CD4-positive, alpha-beta T cell (primary cell): ENCODE measurements at regions not wholly inside any gene's neighbourhood (a gene's known extent, or its start where the extent isn't known, plus 50 kb on each side); places are given as distances from the start of the nearest gene placed in this dataset.

Experiments
- ATAC-seq: fragments of 200-7000 bp; cut with Tn5 transposase; one replicate; pipeline ENCODE4 v1.10.0; 2022; ENCODE audit warnings: mild to moderate bottlenecking; ENCODE audit not compliant: poor library complexity
- CTCF ChIA-PET: fragments of 350-600 bp; sonication (Branson Sonifier 250); formaldehyde crosslinking; loops from one replicate; lab custom pipeline; 2021; ENCODE audit warnings: antibody characterized with exemption, inconsistent platforms; lab: Charles Lee
- POLR2A ChIA-PET: fragments of 350-600 bp; sonication (Branson Sonifier 250); formaldehyde crosslinking; loops from one replicate; lab custom pipeline; 2021; ENCODE audit warnings: antibody characterized with exemption, inconsistent platforms; lab: Charles Lee
- DNase-seq, 14 experiments: peaks; one replicate each; pipeline ENCODE4 v3.0.0-alpha.2; 2013 to 2020; ENCODE audit warnings: mixed read lengths in 2 of 14
- H3K27ac ChIP-seq, 2 donors: one replicate each; pipeline versions ENCODE4 v1.5.1 to v1.7.0; 2013; ENCODE audit warnings: low read length in 2 of 2, low read depth in 1 of 2, mild to moderate bottlenecking in 1 of 2
- H3K27me3 ChIP-seq, 2 experiments: 1 replicate in 1 of 2; 2 replicates in 1 of 2; pipeline versions ENCODE4 v1.6.1 to v1.7.0; 2013; ENCODE audit warnings: low read length in 2 of 2, control low read depth in 1 of 2, mild to moderate bottlenecking in 1 of 2, moderate library complexity in 1 of 2; ENCODE audit not compliant: insufficient read depth in 2 of 2, control insufficient read depth in 1 of 2
- H3K36me3 ChIP-seq: one replicate; pipeline ENCODE4 v1.6.1; 2013; ENCODE audit warnings: low read length, control low read depth; ENCODE audit not compliant: insufficient read depth
- H3K4me1 ChIP-seq: one replicate; pipeline ENCODE4 v1.6.1; 2013; ENCODE audit warnings: low read length, control low read depth; ENCODE audit not compliant: insufficient read depth
- H3K4me3 ChIP-seq: one replicate; pipeline ENCODE4 v1.5.1; 2013; ENCODE audit warnings: mild to moderate bottlenecking, low read length, moderate library complexity
- H3K9me3 ChIP-seq, 2 experiments: 1 replicate in 1 of 2; 2 replicates in 1 of 2; pipeline versions ENCODE4 v1.6.1 to v1.7.0; 2013; ENCODE audit warnings: low read length in 2 of 2, mild to moderate bottlenecking in 2 of 2, control low read depth in 1 of 2, moderate library complexity in 1 of 2; ENCODE audit not compliant: control insufficient read depth in 1 of 2, insufficient read depth in 1 of 2
- H3K27ac Mint-ChIP-seq: one replicate; pipeline ENCODE4 v1.8.0; 2020; ENCODE audit warnings: mixed read lengths
- H3K27me3 Mint-ChIP-seq: one replicate; pipeline ENCODE4 v1.8.0; 2021; ENCODE audit warnings: mixed read lengths
- H3K36me3 Mint-ChIP-seq: one replicate; pipeline ENCODE4 v1.8.0; 2021; ENCODE audit warnings: low read depth, mixed read lengths
- H3K4me1 Mint-ChIP-seq: one replicate; pipeline ENCODE4 v1.8.0; 2021; ENCODE audit warnings: low read depth, mixed read lengths
- H3K4me3 Mint-ChIP-seq: one replicate; pipeline ENCODE4 v1.8.0; 2020; ENCODE audit warnings: mild to moderate bottlenecking, mixed read lengths
- H3K9me3 Mint-ChIP-seq: one replicate; pipeline ENCODE4 v1.8.0; 2020; ENCODE audit warnings: mixed read lengths
- intact Hi-C, 2 experiments: fragments of 100-400 bp; cut with DNase I in 1 of 2; cut with micrococcal nuclease in 1 of 2; formaldehyde crosslinking; loops; one replicate each; pipeline versions ENCODE4 v1.15.1 to v1.9.0; 2023 to 2025; cut with DNase I, micrococcal nuclease
- TF ChIP-seq, protein P1 (sequence below): fragments of 200-600 bp; IDR thresholded peaks from one replicate; pipeline ENCODE4 v1.8.0; 2022; ENCODE audit warnings: antibody characterized with exemption, mild to moderate bottlenecking

GRCh38 chr3:69499422-69499821 is 113.5 kb upstream of the FRMD4B start:
- H3K27ac ChIP-seq: no peak overlapping the region
- Mint-ChIP-seq H3K36me3 (no peaks in the 10 kb centered on the region), H3K27me3 (peaks cover 13% of the 10 kb centered on the region), H3K4me1 (no peaks in the 10 kb centered on the region), H3K27ac (no peak overlapping the region), H3K9me3 (no peaks in the 10 kb centered on the region), H3K4me3 (no peak overlapping the region)
- ATAC-seq (no peak), DNase-seq (no peak)
- TF ChIP-seq, protein P1, sequence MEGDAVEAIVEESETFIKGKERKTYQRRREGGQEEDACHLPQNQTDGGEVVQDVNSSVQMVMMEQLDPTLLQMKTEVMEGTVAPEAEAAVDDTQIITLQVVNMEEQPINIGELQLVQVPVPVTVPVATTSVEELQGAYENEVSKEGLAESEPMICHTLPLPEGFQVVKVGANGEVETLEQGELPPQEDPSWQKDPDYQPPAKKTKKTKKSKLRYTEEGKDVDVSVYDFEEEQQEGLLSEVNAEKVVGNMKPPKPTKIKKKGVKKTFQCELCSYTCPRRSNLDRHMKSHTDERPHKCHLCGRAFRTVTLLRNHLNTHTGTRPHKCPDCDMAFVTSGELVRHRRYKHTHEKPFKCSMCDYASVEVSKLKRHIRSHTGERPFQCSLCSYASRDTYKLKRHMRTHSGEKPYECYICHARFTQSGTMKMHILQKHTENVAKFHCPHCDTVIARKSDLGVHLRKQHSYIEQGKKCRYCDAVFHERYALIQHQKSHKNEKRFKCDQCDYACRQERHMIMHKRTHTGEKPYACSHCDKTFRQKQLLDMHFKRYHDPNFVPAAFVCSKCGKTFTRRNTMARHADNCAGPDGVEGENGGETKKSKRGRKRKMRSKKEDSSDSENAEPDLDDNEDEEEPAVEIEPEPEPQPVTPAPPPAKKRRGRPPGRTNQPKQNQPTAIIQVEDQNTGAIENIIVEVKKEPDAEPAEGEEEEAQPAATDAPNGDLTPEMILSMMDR: no peak
- no peaks in the 10 kb centered on the region for H3K9me3 ChIP-seq
- ChIA-PET POLR2A (no interaction called here), CTCF (no interaction called here)
- no peak overlapping the region for H3K4me3 ChIP-seq
- no peaks in the 10 kb centered on the region for H3K4me1 ChIP-seq
- no peaks in the 10 kb centered on the region for H3K36me3 ChIP-seq
- intact Hi-C loops: no loop called here
- no peaks in the 10 kb centered on the region for H3K27me3 ChIP-seq

GRCh38 chr3:69496856-69497255 is 111.0 kb upstream of the FRMD4B start:
- CTCF ChIA-PET: no interaction called here
- Histone ChIP-seq H3K27me3 (no peaks in the 10 kb centered on the region), H3K9me3 (no peaks in the 10 kb centered on the region), H3K36me3 (no peaks in the 10 kb centered on the region), H3K4me3 (no peak overlapping the region), H3K4me1 (no peaks in the 10 kb centered on the region), H3K27ac (no peak overlapping the region)
- intact Hi-C loops: no loop called here
- DNase-seq: no peak
- Mint-ChIP-seq H3K27ac (no peak overlapping the region), H3K4me1 (no peaks in the 10 kb centered on the region), H3K9me3 (no peaks in the 10 kb centered on the region), H3K27me3 (peaks cover 9% of the 10 kb centered on the region), H3K36me3 (no peaks in the 10 kb centered on the region), H3K4me3 (no peak overlapping the region)
- ATAC-seq: no peak
- POLR2A ChIA-PET: no interaction called here
- TF ChIP-seq, protein P1: no peak

- H3K9me3 Mint-ChIP-seq: no peaks in the 10 kb centered on the region
- intact Hi-C loops: no loop called here
- no peak overlapping the region for H3K4me3 ChIP-seq
- TF ChIP-seq, protein P1: no peak
- ChIA-PET CTCF (no interaction called here), POLR2A (no interaction called here)
- H3K4me1 Mint-ChIP-seq: no peaks in the 10 kb centered on the region
- DNase-seq (no peak), ATAC-seq (no peak)
- no peak overlapping the region for H3K27ac ChIP-seq
- peaks cover 2% of the 10 kb centered on the region for H3K27me3 Mint-ChIP-seq
- no peak overlapping the region for H3K27ac Mint-ChIP-seq
- no peak overlapping the region for H3K4me3 Mint-ChIP-seq
- H3K4me1 ChIP-seq: no peaks in the 10 kb centered on the region
- H3K36me3 Mint-ChIP-seq: no peaks in the 10 kb centered on the region
- no peaks in the 10 kb centered on the region for H3K36me3 ChIP-seq
- H3K9me3 ChIP-seq: no peaks in the 10 kb centered on the region
- H3K27me3 ChIP-seq: no peaks in the 10 kb centered on the region
Measured at GRCh38 chr3:69494185-69494584, 108.3 kb upstream of the FRMD4B start.
